ENCODE measurements at regions not wholly inside any gene's neighbourhood (a gene's known extent, or its start where the extent isn't known, plus 50 kb on each side); places are given as distances from the start of the nearest gene placed in this dataset.

GRCh38 chr2:149892563-149892962 is 305.0 kb upstream of the MMADHC start:
- TF ChIP-seq CTCF (IDR thresholded peaks at IDR 0.05 in 8 of 11, conservative IDR thresholded peaks at IDR 0.05 in 3 of 11) (no peak), POLR2A (IDR thresholded peaks at IDR 0.05) (no peak), POLR2AphosphoS5 (IDR thresholded peaks at IDR 0.05) (no peak)
- H3K4me3 ChIP-seq = no peak overlapping the region
- 59 to 80% (median 68%) methylated on average over 1 of the region's 1 CpG for WGBS, 5 donors
- H3K27me3 ChIP-seq (replicated peaks in 1 of 7) = no peaks in the 10 kb centered on the region
- no peak for DNase-seq
- no peaks in the 10 kb centered on the region for H3K4me1 ChIP-seq
- H3K36me3 ChIP-seq = no peaks in the 10 kb centered on the region
- intact Hi-C loops (cut with DNase I; ENCODE audit: low total_unique reads) = no loop called here
- no peak overlapping the region for H3K27ac ChIP-seq
- no peaks in the 10 kb centered on the region for H3K9me3 ChIP-seq

GRCh38 chr2:149885946-149886345 is 298.4 kb upstream of the MMADHC start:
- Histone ChIP-seq H3K4me3 (no peak overlapping the region), H3K9me3 (no peaks in the 10 kb centered on the region), H3K4me1 (no peaks in the 10 kb centered on the region), H3K27ac (no peak overlapping the region), H3K27me3 (replicated peaks in 1 of 7) (no peaks in the 10 kb centered on the region), H3K36me3 (no peaks in the 10 kb centered on the region)
- intact Hi-C loops (cut with DNase I; ENCODE audit: low total_unique reads) = no loop called here
- no peak for DNase-seq
- WGBS, 5 donors = 60 to 67% (median 66%) methylated on average over 2 of the region's 2 CpGs
- TF ChIP-seq CTCF (IDR thresholded peaks at IDR 0.05 in 8 of 11, conservative IDR thresholded peaks at IDR 0.05 in 3 of 11) = no peak
- no peak for TF ChIP-seq POLR2AphosphoS5 (IDR thresholded peaks at IDR 0.05)
- no peak for TF ChIP-seq POLR2A (IDR thresholded peaks at IDR 0.05)

GRCh38 chr2:149885468-149885867 is 297.9 kb upstream of the MMADHC start:
- WGBS, 5 donors = 78 to 93% (median 87%) methylated on average over 2 of the region's 2 CpGs
- DNase-seq = no peak
- H3K4me1 ChIP-seq = no peaks in the 10 kb centered on the region

GRCh38 chr2:149884871-149885270 is 297.3 kb upstream of the MMADHC start:
- H3K4me3 ChIP-seq = no peak overlapping the region
- DNase-seq = no peak
- TF ChIP-seq POLR2AphosphoS5 (IDR thresholded peaks at IDR 0.05) (no peak), CTCF (IDR thresholded peaks at IDR 0.05 in 8 of 11, conservative IDR thresholded peaks at IDR 0.05 in 3 of 11) (no peak), POLR2A (IDR thresholded peaks at IDR 0.05) (no peak)

More at GRCh38 chr2:149885468-149885867, 297.9 kb upstream of the MMADHC start:
- Histone ChIP-seq H3K36me3 (no peaks in the 10 kb centered on the region), H3K27me3 (replicated peaks in 1 of 7) (no peaks in the 10 kb centered on the region), H3K27ac (no peak overlapping the region), H3K9me3 (no peaks in the 10 kb centered on the region), H3K4me3 (no peak overlapping the region)
- TF ChIP-seq CTCF (IDR thresholded peaks at IDR 0.05 in 8 of 11, conservative IDR thresholded peaks at IDR 0.05 in 3 of 11) = no peak
- TF ChIP-seq POLR2A (IDR thresholded peaks at IDR 0.05) = no peak
- TF ChIP-seq POLR2AphosphoS5 (IDR thresholded peaks at IDR 0.05) = no peak
- intact Hi-C loops (cut with DNase I; ENCODE audit: low total_unique reads) = no loop called here

More at GRCh38 chr2:149884871-149885270, 297.3 kb upstream of the MMADHC start:
- intact Hi-C loops (cut with DNase I; ENCODE audit: low total_unique reads) = no loop called here
- no peaks in the 10 kb centered on the region for H3K27me3 ChIP-seq (replicated peaks in 1 of 7)
- no peaks in the 10 kb centered on the region for H3K36me3 ChIP-seq
- no peaks in the 10 kb centered on the region for H3K9me3 ChIP-seq
- no peak overlapping the region for H3K27ac ChIP-seq
- H3K4me1 ChIP-seq = no peaks in the 10 kb centered on the region

All from spleen (tissue), 11 donors.